ENCODE measurements at regions not wholly inside any gene's neighbourhood (a gene's known extent, or its start where the extent isn't known, plus 50 kb on each side); places are given as distances from the start of the nearest gene placed in this dataset.

DNA sequence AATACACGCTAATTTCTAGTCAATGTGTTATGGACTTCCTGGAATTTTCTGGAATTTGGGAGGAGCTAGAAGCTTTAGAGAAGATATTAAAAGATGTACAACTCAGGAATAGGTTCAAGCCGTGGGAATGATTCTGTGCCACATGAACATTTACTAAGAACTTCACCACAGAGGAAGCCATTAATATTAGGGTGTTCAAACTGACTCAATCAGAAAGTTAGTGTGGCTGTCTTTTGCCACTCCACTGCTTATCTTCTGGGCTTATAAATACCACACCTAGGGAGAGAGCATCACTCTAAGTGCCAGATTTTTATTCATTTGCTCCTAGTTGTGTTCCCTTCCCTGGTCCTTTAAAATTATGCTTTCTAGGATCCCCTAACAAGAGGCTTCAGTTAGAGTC, 409.8 kb downstream of the KCTD8 start:
- POLR2A ChIA-PET = no interaction called here
- CTCF ChIA-PET = no interaction called here

DNA sequence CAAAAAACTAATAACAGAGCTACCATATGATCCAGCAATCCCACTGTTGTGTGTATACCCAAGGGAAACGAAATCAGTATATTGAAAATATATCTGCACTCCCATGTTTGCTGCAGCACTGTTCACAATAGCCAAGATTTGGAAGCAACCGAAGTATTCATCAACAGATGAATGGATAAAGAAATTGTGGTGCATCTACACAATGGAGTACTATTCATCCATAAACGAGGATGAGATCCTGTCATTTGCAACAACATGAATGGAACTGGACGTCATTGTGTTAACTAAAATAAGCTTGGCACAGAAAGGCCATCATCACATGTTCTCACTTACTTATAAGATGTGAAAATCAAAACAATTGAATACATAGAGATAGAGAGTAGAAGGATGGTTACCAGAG, 402.1 kb downstream of the KCTD8 start:
- ChIA-PET CTCF (no interaction called here), POLR2A (no interaction called here)

DNA sequence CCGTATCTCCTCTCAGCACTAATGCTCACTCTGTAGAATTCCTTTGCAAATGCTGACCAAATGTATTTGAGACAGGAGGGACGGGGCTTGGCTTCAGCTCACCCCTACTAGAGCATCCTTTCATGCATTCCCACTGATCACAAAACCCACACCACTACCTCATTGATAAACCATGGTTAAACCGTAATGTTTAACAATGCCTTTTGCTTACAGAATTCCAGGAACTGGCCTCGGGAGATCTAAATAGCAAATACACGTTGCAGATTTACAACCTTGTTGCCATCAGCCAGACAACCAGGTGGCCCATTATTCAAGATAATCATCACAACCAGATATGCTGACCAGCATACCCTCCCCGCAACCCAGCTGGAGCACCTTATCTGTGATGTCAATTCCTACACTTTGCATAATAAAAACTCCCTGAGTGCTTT, 391.9 kb downstream of the KCTD8 start:
- POLR2A ChIA-PET = no interaction called here
- CTCF ChIA-PET = no interaction called here

DNA sequence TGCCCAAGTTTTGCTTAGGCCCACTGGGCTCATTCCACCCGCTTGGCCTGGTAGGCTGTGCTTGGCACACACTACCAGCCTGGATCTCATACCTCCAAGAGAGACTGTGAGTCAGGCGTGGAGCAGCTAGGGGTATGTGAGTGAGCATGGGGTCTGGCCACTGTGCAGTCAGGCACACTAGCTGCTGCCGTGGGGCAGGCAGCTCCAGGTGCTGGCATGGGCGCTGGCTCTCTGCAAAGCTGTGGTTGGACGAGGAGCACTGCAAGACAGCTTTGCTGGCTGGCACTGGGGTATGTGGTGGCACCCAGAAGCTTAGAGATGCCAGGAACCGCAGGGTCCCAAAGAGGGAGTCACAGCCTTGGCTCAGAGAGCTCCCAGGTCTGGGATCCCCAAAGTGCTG, 377.8 kb downstream of the KCTD8 start:
- ChIA-PET CTCF (no interaction called here), POLR2A (no interaction called here)

DNA sequence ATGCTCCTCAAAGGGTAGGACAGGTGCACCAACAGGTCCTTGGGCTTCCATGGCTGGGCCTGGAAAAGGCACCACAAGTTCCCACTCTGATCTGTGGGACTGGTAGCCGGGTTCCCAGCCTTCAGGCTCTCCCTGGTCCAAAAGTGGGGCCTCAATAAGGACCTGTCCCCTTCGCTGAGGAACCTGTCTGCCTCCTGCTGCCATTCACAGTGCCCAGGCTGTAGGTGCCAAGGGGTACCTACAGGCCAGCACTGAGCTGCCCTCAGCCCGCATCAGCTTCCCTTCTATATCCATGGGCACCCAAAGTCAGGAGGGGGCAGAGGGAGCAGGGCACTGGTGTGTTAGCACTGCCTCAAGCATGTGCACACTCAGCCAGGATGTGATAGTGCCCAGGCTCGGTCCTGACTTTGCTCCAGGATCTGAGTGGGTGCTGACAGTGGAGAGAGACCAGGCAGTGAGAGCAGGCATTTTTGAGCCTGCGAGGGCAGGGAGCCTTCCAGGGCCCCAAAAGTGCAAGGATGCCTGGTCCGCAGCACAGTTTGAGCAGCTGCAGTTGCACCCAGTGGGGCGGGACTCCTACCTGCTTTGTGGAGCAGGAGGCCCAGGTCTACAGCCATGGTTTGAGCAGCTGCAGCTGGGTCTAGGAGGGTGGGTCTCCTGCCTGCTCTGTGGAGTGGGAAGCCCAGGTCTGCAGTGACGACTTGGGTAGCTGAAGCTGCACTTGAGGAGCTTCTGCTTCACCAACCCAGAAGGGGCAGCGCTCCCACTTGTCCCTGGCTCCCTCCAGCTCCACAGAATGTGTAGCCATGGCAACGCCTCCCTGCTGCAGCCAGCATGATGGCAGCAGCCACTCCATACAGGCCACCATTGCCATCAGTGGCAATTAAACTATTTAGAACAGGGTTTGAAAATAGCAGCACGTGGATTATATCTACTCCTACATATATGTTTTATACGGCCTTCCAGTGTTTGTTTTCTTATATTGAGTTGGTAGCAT, 376.4 kb downstream of the KCTD8 start:
- ChIA-PET CTCF (no interaction called here), POLR2A (no interaction called here)

DNA sequence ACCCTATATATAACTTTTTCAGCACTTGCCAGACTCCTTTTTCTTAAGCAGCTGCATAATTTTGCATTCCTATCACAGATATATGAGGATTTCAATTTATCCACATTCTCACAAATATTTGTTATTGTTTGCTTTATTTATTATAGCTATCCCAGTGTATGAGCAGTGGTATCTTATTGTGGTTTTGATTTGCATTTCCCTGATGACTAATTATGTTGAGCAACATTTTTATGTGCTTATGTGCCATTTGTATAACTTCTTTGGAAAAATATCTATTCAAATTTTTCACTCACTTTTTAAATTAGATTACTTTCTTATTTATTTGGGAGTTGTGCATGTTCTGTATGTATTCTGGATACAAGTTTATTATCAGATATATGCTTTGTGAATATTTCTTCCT, 361.9 kb downstream of the KCTD8 start:
- ChIA-PET CTCF (no interaction called here), POLR2A (no interaction called here)

DNA sequence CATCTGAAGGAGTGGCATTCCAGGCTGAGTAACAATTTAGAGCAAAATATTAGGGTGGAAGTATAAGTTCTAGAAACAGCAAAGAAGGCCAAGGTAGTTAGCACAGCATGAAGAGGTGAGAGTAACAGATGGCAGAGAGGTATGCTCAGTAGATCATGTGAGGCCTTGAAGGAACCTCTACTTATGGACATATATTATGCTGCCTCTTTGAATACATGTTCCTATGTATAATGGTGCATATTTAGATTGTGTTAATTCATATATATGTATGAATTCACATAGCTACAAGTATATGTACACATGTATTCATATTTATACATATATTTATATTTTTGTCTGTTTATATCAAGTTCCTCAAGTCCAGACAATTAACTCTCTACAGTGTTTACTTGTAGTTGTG, 355.2 kb downstream of the KCTD8 start:
- CTCF ChIA-PET = no interaction called here
- POLR2A ChIA-PET = no interaction called here

DNA sequence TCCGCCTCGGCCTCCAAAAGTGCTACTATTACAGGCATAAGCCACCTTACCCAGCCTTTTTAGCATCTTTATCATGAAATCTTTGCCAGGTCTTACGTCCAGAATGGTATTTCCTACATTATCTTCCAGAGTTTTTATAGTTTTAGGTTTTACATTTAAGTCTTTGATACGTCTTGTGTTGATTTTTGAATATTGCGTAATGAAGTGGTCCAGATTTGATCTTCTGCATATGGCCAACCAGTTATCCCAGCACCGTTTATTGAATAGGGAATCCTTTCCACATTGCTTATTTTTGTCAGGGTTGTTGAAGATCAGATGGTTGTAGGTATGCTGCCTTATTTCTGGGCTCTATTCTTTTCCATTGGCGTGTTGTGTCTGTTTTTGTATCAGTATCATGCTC, 349.6 kb downstream of the KCTD8 start:
- CTCF ChIA-PET = no interaction called here
- POLR2A ChIA-PET = no interaction called here

DNA sequence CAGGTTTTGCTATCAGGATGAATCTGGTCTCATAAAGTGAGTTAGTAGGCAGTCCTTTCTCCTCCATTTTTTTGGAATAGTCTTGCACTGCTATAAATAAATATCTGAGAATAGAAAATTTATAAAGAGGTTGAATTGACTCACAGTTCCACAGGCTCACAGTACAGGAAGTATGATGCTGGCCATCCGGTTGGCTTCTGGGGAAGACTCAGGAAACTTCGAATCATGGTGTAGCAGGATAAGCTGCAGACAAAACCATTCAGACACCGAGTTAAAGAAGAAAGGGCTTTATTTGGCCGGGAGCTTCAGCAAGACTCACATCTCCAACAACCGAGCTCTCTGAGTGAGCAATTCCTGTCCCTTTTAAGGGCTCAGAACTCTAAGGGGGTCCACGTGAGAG, 348.2 kb downstream of the KCTD8 start:
- POLR2A ChIA-PET = no interaction called here
- CTCF ChIA-PET = no interaction called here

DNA sequence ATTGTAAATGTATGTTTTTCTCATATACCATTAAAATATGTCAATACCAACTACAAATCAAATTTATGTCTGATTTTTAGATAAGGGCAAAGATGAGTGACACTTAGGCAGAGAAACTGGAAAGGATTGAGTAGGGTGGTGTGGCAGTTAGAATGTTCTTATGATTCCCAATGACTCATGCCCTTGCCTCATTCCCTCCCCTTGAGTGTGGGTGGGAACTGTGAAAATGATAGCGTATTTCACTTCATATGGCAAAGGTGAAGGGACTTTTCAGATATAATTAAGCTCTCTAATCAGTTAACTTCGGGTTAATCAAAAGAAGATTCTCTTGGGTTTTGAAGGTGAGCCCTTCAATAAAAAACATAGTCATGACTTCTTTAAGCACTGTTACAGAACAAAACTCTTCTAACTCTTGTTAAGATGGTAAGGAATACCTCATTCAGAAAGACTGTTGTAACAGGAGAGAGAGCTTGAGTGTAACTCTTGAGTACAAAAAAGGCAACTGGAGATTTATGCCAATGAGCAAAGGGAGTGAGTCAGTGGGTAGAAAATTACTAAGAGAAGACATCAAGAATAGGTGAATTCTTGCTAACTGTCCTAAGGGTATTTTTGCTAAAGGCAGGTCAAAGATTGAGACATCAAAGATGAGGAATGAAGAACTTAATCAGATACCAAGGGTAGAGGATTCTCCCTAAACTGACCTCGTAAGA, 329.5 kb downstream of the KCTD8 start:
- POLR2A ChIA-PET = no interaction called here

DNA sequence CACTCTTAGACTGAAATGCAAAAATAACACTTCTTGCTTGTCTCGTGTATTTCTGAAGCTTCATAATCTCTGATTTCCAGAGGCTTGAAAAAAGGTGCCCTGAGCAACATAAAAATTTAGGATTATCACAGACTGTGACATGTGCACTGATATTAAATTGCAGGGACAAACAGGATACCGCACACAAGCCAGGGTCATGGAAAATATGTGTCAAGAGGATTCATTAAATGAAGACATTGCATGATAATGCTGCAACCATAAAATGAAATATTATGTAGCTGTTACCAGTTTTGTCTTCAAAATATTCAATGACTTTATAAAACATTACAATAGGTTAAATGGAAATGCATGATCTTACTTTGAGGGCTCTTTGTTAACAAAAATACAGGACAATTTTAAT, 328.0 kb downstream of the KCTD8 start:
- ChIA-PET POLR2A (no interaction called here), CTCF (no interaction called here)

More for the DNA sequence above, 329.5 kb downstream of the KCTD8 start:
- CTCF ChIA-PET = no interaction called here

DNA sequence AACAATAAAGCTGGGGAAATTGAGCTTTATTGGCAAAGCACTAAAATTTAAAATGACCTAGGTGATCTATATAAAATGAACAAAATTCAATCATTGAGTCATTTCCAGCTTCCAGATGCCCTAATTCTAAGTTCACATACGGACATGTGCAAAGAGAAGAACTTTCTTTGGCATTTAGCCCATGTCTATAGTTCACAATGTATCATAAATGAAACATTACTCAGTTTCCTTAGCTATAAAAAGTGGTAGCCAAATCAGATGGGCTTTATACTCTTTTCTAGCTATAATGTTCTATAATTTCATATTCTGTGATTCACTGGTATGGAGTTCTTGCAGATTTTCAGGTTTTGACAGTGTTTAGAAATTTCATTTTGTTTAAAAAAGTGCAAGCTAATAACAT, 327.4 kb downstream of the KCTD8 start:
- ChIA-PET CTCF (no interaction called here), POLR2A (no interaction called here)
